PFSK-1 (cell line): ENCODE measurements at regions not wholly inside any gene's neighbourhood (a gene's known extent, or its start where the extent isn't known, plus 50 kb on each side); places are given as distances from the start of the nearest gene placed in this dataset.

Experiments used
- FOXP2 ChIP-seq: optimal IDR thresholded peaks from 2 replicates; pipeline ENCODE3; 2011; ENCODE audit warnings: borderline replicate concordance, control low read depth, inconsistent platforms; ENCODE audit not compliant: insufficient read depth; ENCODE audit errors: extremely low read length, extremely low read depth
- POLR2AphosphoS5 ChIP-seq: IDR thresholded peaks from 2 replicates; pipeline ENCODE4 v1.6.1; 2012; ENCODE audit warnings: low read depth, mild to moderate bottlenecking, control low read depth, low read length, moderate library complexity
- REST ChIP-seq, 2 experiments: IDR thresholded peaks; 2 replicates each; pipeline versions ENCODE4 v1.6.1 to v1.8.0; 2011 to 2012; ENCODE audit warnings: low read depth in 2 of 2, low read length in 2 of 2, control low read depth in 1 of 2, inconsistent platforms in 1 of 2, mild to moderate bottlenecking in 1 of 2, moderate library complexity in 1 of 2; ENCODE audit not compliant: insufficient read depth in 1 of 2
- SIN3A ChIP-seq: IDR thresholded peaks from 2 replicates; pipeline ENCODE4 v1.6.1; 2012; ENCODE audit warnings: mild to moderate bottlenecking, low read length, moderate library complexity, borderline replicate concordance; ENCODE audit not compliant: insufficient read depth
- TAF1 ChIP-seq: IDR thresholded peaks from 2 replicates; pipeline ENCODE4 v1.6.1; 2012; ENCODE audit warnings: low read length, control low read depth, borderline replicate concordance; ENCODE audit not compliant: insufficient read depth

GRCh38 chr12:98244136-98244535 is 271.3 kb upstream of the TMPO start:
- no peak for TF ChIP-seq SIN3A
- no peak for TF ChIP-seq FOXP2
- no peak for TF ChIP-seq POLR2AphosphoS5
- TF ChIP-seq TAF1 = no peak
- no peak for TF ChIP-seq REST (IDR thresholded peaks at IDR 0.05; ENCODE audit: insufficient read depth in 1 of 2, low read depth in 2 of 2, low read length in 2 of 2)

- TF ChIP-seq FOXP2 (no peak), SIN3A (no peak), REST (IDR thresholded peaks at IDR 0.05; ENCODE audit: insufficient read depth in 1 of 2, low read depth in 2 of 2, low read length in 2 of 2) (no peak), POLR2AphosphoS5 (no peak), TAF1 (no peak)
Observed at GRCh38 chr12:98253207-98254037, 262.0 kb upstream of the TMPO start.

GRCh38 chr12:98256830-98257229 is 258.6 kb upstream of the TMPO start:
- TF ChIP-seq FOXP2 (no peak), REST (IDR thresholded peaks at IDR 0.05; ENCODE audit: insufficient read depth in 1 of 2, low read depth in 2 of 2, low read length in 2 of 2) (no peak), POLR2AphosphoS5 (no peak)

GRCh38 chr12:98259693-98260092 is 255.7 kb upstream of the TMPO start:
- no peak for TF ChIP-seq POLR2AphosphoS5
- TF ChIP-seq REST (IDR thresholded peaks at IDR 0.05; ENCODE audit: insufficient read depth in 1 of 2, low read depth in 2 of 2, low read length in 2 of 2) = no peak
- TF ChIP-seq FOXP2 = no peak
- no peak for TF ChIP-seq SIN3A
- no peak for TF ChIP-seq TAF1
